ENCODE measurements at regions not wholly inside any gene's neighbourhood (a gene's known extent, or its start where the extent isn't known, plus 50 kb on each side); places are given as distances from the start of the nearest gene placed in this dataset.

DNA sequence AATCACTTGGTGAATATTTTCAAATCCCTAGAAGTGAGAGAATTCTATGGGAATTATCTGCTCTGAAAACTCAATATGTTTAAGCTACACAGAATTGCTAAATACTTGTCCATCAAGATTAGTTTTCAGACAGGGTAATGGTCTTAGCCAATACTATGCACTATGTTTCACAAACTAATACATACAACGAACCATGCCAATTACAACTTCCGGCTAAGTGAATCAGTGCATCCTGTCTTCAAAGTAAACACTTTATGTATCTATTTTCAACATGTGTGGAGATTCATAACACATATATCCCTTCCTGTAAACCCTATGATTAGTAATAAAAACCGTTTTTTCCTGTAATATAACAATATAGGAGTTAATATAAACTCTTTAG lies 181.5 kb downstream of the POSTN start:
- H2AK5ac ChIP-seq (ENCODE audit: low read depth, low read length): no peak overlapping the region
- H2BK120ac ChIP-seq (ENCODE audit: low read depth, low read length): no peak overlapping the region
- no peak overlapping the region for H3K23ac ChIP-seq (ENCODE audit: low read depth, low read length, poor library complexity)
- H3K4me3 ChIP-seq (ENCODE audit: low read length in 2 of 2): no peak overlapping the region
- no peaks in the 10 kb centered on the region for H3K27me3 ChIP-seq (ENCODE audit: control insufficient read depth in 3 of 3, insufficient read depth in 3 of 3, low read depth in 1 of 3, low read length in 3 of 3)
- WGBS, 2 donors (ENCODE audit: extremely low coverage in 2 of 2, insufficient read length in 2 of 2, insufficient replicate concordance in 1 of 2): no CpG with 5 or more reads among the region's 3 CpGs
- no peak overlapping the region for H3K9ac ChIP-seq (ENCODE audit: low read depth, low read length, poor library complexity)
- no peaks in the 10 kb centered on the region for H3K36me3 ChIP-seq (replicated peaks in 1 of 2; ENCODE audit: control insufficient read depth in 2 of 2, insufficient read depth in 2 of 2, low read length in 2 of 2)
- H3K4me1 ChIP-seq (ENCODE audit: control insufficient read depth in 2 of 2, insufficient read depth in 1 of 2, low read depth in 1 of 2, low read length in 2 of 2): peaks cover 0 to 4% of the 10 kb centered on the region in 2 donors
- no peak overlapping the region for H3K4me2 ChIP-seq (ENCODE audit: insufficient read depth, low read length, poor library complexity, severe bottlenecking)
- no peak overlapping the region for H2AFZ ChIP-seq (ENCODE audit: low read length)
- H3K14ac ChIP-seq (ENCODE audit: low read length): no peak overlapping the region
- H2BK12ac ChIP-seq (ENCODE audit: low read length): no peak overlapping the region
- no peak for DNase-seq (ENCODE audit: low spot score)
- no peak overlapping the region for H3K18ac ChIP-seq (ENCODE audit: low read length)
- H3K79me1 ChIP-seq (ENCODE audit: low read depth, low read length): no peaks in the 10 kb centered on the region
- H2BK5ac ChIP-seq (ENCODE audit: low read length): no peak overlapping the region
- H3K27ac ChIP-seq (replicated peaks; ENCODE audit: low read length): no peak overlapping the region
- no peak overlapping the region for H4K91ac ChIP-seq (ENCODE audit: low read depth, low read length, poor library complexity)
- no peak overlapping the region for H2BK15ac ChIP-seq (ENCODE audit: low read length)
- no peaks in the 10 kb centered on the region for H3K9me3 ChIP-seq (replicated peaks in 1 of 2; ENCODE audit: control insufficient read depth in 2 of 2, insufficient read depth in 1 of 2, low read depth in 1 of 2, low read length in 2 of 2)
- no peak overlapping the region for H4K8ac ChIP-seq (ENCODE audit: low read depth, low read length)
- H3K4ac ChIP-seq (ENCODE audit: low read length): no peak overlapping the region

DNA sequence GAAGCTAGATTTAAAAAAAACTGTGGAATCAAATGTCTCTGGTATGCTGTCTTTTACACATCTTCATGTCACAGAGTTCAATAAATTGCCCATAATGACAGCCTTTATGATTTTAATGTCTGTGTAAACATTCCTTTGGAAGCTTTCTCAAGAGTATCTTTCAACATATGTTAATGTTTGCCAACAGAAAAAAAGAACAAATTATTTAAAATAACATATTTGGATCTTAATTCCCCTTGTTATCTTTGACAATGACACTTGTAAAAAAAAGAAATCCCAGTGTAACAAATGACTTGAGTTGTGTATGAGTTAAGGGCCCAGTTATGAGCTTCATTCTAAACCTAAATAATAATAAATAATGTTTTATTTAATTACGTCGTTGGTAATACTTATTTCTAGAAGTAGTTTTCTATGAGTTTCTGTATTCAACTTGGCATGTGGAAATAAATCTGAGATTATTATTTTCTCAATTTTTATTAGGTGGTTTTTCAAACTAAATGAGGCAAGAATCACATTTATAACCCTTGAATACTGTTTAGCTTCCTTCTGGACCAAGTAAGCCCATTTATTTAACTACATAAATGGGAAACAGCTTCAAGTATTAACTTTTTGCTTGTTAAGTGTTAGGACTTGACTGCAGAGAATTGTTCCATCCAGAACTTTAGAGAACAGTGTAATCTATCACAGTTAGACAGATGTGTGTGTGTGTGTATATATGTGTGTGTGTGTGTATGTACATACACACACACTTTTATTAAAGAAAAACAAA lies 182.1 kb downstream of the POSTN start:
- Histone ChIP-seq H3K27ac (replicated peaks; ENCODE audit: low read length) (no peak overlapping the region), H3K14ac (ENCODE audit: low read length) (no peak overlapping the region), H3K79me1 (ENCODE audit: low read depth, low read length) (no peaks in the 10 kb centered on the region), H2BK5ac (ENCODE audit: low read length) (no peak overlapping the region), H3K4me2 (ENCODE audit: insufficient read depth, low read length, poor library complexity, severe bottlenecking) (no peak overlapping the region), H3K4me1 (ENCODE audit: control insufficient read depth in 2 of 2, insufficient read depth in 1 of 2, low read depth in 1 of 2, low read length in 2 of 2) (peaks cover 0 to 4% of the 10 kb centered on the region in 2 donors), H3K18ac (ENCODE audit: low read length) (no peak overlapping the region), H3K4me3 (ENCODE audit: low read length in 2 of 2) (no peak overlapping the region), H2BK120ac (ENCODE audit: low read depth, low read length) (no peak overlapping the region), H3K4ac (ENCODE audit: low read length) (no peak overlapping the region), H2AFZ (ENCODE audit: low read length) (no peak overlapping the region), H2AK5ac (ENCODE audit: low read depth, low read length) (no peak overlapping the region), H3K36me3 (replicated peaks in 1 of 2; ENCODE audit: control insufficient read depth in 2 of 2, insufficient read depth in 2 of 2, low read length in 2 of 2) (no peaks in the 10 kb centered on the region), H3K27me3 (ENCODE audit: control insufficient read depth in 3 of 3, insufficient read depth in 3 of 3, low read depth in 1 of 3, low read length in 3 of 3) (no peaks in the 10 kb centered on the region), H3K23ac (ENCODE audit: low read depth, low read length, poor library complexity) (no peak overlapping the region), H2BK15ac (ENCODE audit: low read length) (no peak overlapping the region), H3K9me3 (replicated peaks in 1 of 2; ENCODE audit: control insufficient read depth in 2 of 2, insufficient read depth in 1 of 2, low read depth in 1 of 2, low read length in 2 of 2) (no peaks in the 10 kb centered on the region), H2BK12ac (ENCODE audit: low read length) (no peak overlapping the region), H4K91ac (ENCODE audit: low read depth, low read length, poor library complexity) (no peak overlapping the region), H4K8ac (ENCODE audit: low read depth, low read length) (no peak overlapping the region), H3K9ac (ENCODE audit: low read depth, low read length, poor library complexity) (no peak overlapping the region)
- DNase-seq (ENCODE audit: low spot score): no peak
- no CpG with 5 or more reads among the region's 2 CpGs for WGBS, 2 donors (ENCODE audit: extremely low coverage in 2 of 2, insufficient read length in 2 of 2, insufficient replicate concordance in 1 of 2)

DNA sequence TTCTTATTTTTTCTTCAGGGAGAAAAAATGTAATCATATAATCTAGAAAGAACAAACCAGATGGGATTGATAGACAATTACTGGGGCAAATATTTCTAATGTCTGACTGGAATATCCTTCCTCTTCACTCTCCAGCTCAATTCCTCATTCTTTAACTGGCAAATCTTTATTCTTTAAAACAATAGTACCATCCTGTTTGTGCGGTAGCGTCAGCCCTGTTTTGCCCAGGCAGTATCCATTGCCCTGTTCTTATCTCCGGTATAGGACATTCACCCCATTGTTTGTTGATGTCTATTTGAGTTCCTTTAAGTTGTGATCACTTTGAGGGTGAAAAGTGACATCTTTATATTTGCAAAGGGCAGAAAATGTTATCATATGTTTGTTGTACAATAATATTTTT lies 185.4 kb downstream of the POSTN start:
- H3K27me3 ChIP-seq (ENCODE audit: control insufficient read depth in 3 of 3, insufficient read depth in 3 of 3, low read depth in 1 of 3, low read length in 3 of 3): no peaks in the 10 kb centered on the region
- no peak overlapping the region for H2AK5ac ChIP-seq (ENCODE audit: low read depth, low read length)
- no peak overlapping the region for H4K8ac ChIP-seq (ENCODE audit: low read depth, low read length)
- no peak overlapping the region for H3K14ac ChIP-seq (ENCODE audit: low read length)
- H3K4ac ChIP-seq (ENCODE audit: low read length): no peak overlapping the region
- H4K91ac ChIP-seq (ENCODE audit: low read depth, low read length, poor library complexity): no peak overlapping the region
- H3K9me3 ChIP-seq (replicated peaks in 1 of 2; ENCODE audit: control insufficient read depth in 2 of 2, insufficient read depth in 1 of 2, low read depth in 1 of 2, low read length in 2 of 2): no peaks in the 10 kb centered on the region
- peaks cover 0 to 4% of the 10 kb centered on the region in 2 donors for H3K4me1 ChIP-seq (ENCODE audit: control insufficient read depth in 2 of 2, insufficient read depth in 1 of 2, low read depth in 1 of 2, low read length in 2 of 2)
- no peak overlapping the region for H3K23ac ChIP-seq (ENCODE audit: low read depth, low read length, poor library complexity)
- WGBS, 2 donors (ENCODE audit: extremely low coverage in 2 of 2, insufficient read length in 2 of 2, insufficient replicate concordance in 1 of 2): no CpG with 5 or more reads among the region's 3 CpGs
- no peak overlapping the region for H2BK15ac ChIP-seq (ENCODE audit: low read length)
- no peaks in the 10 kb centered on the region for H3K79me1 ChIP-seq (ENCODE audit: low read depth, low read length)
- H2BK5ac ChIP-seq (ENCODE audit: low read length): no peak overlapping the region
- no peaks in the 10 kb centered on the region for H3K36me3 ChIP-seq (replicated peaks in 1 of 2; ENCODE audit: control insufficient read depth in 2 of 2, insufficient read depth in 2 of 2, low read length in 2 of 2)
- H3K18ac ChIP-seq (ENCODE audit: low read length): no peak overlapping the region
- no peak overlapping the region for H2BK120ac ChIP-seq (ENCODE audit: low read depth, low read length)
- no peak overlapping the region for H3K9ac ChIP-seq (ENCODE audit: low read depth, low read length, poor library complexity)
- H3K4me2 ChIP-seq (ENCODE audit: insufficient read depth, low read length, poor library complexity, severe bottlenecking): no peak overlapping the region
- no peak overlapping the region for H2BK12ac ChIP-seq (ENCODE audit: low read length)
- H3K27ac ChIP-seq (replicated peaks; ENCODE audit: low read length): no peak overlapping the region
- H2AFZ ChIP-seq (ENCODE audit: low read length): no peak overlapping the region
- no peak overlapping the region for H3K4me3 ChIP-seq (ENCODE audit: low read length in 2 of 2)
- DNase-seq (ENCODE audit: low spot score): no peak

- Histone ChIP-seq H2AK5ac (ENCODE audit: low read depth, low read length) (no peak overlapping the region), H2AFZ (ENCODE audit: low read length) (no peak overlapping the region), H3K79me1 (ENCODE audit: low read depth, low read length) (no peaks in the 10 kb centered on the region), H3K27me3 (ENCODE audit: control insufficient read depth in 3 of 3, insufficient read depth in 3 of 3, low read depth in 1 of 3, low read length in 3 of 3) (no peaks in the 10 kb centered on the region), H3K27ac (replicated peaks; ENCODE audit: low read length) (no peak overlapping the region), H3K4me3 (ENCODE audit: low read length in 2 of 2) (no peak overlapping the region), H2BK120ac (ENCODE audit: low read depth, low read length) (no peak overlapping the region), H3K9me3 (replicated peaks in 1 of 2; ENCODE audit: control insufficient read depth in 2 of 2, insufficient read depth in 1 of 2, low read depth in 1 of 2, low read length in 2 of 2) (no peaks in the 10 kb centered on the region), H4K91ac (ENCODE audit: low read depth, low read length, poor library complexity) (no peak overlapping the region), H3K4me2 (ENCODE audit: insufficient read depth, low read length, poor library complexity, severe bottlenecking) (no peak overlapping the region), H3K4ac (ENCODE audit: low read length) (no peak overlapping the region), H3K14ac (ENCODE audit: low read length) (no peak overlapping the region), H2BK5ac (ENCODE audit: low read length) (no peak overlapping the region), H4K8ac (ENCODE audit: low read depth, low read length) (no peak overlapping the region), H2BK12ac (ENCODE audit: low read length) (no peak overlapping the region), H3K9ac (ENCODE audit: low read depth, low read length, poor library complexity) (no peak overlapping the region), H3K36me3 (replicated peaks in 1 of 2; ENCODE audit: control insufficient read depth in 2 of 2, insufficient read depth in 2 of 2, low read length in 2 of 2) (no peaks in the 10 kb centered on the region), H3K4me1 (ENCODE audit: control insufficient read depth in 2 of 2, insufficient read depth in 1 of 2, low read depth in 1 of 2, low read length in 2 of 2) (peaks cover 0 to 4% of the 10 kb centered on the region in 2 donors), H3K18ac (ENCODE audit: low read length) (no peak overlapping the region), H3K23ac (ENCODE audit: low read depth, low read length, poor library complexity) (no peak overlapping the region), H2BK15ac (ENCODE audit: low read length) (no peak overlapping the region)
- DNase-seq (ENCODE audit: low spot score): no peak
- WGBS, 2 donors (ENCODE audit: extremely low coverage in 2 of 2, insufficient read length in 2 of 2, insufficient replicate concordance in 1 of 2): no CpG with 5 or more reads among the region's 2 CpGs
These were observed 186.2 kb downstream of the POSTN start for GRCh38 chr13:37412241-37412921.
